Lung (tissue), 11 donors: ENCODE measurements at regions not wholly inside any gene's neighbourhood (a gene's known extent, or its start where the extent isn't known, plus 50 kb on each side); places are given as distances from the start of the nearest gene placed in this dataset.

Source experiments
- ATAC-seq: fragments of 200-7000 bp; cut with Tn5 transposase; one replicate; pipeline ENCODE4 v1.9.1; 2020; ENCODE audit warnings: moderate number of reproducible peaks; ENCODE audit not compliant: insufficient read depth, low FRiP score
- DNase-seq, 3 donors: peaks; one replicate each; pipeline ENCODE4 v3.0.0-alpha.2; 2013 to 2017
- H3K27ac ChIP-seq, 2 donors: one replicate each; pipeline ENCODE4 v1.5.1; 2013; ENCODE audit warnings: mild to moderate bottlenecking in 2 of 2, moderate library complexity in 2 of 2, control low read depth in 1 of 2, inconsistent platforms in 1 of 2, low read depth in 1 of 2, low read length in 1 of 2
- H3K27me3 ChIP-seq, 3 donors: one replicate each; pipeline ENCODE4 v1.5.1; 2013; ENCODE audit warnings: low read length in 2 of 3; ENCODE audit not compliant: control insufficient read depth in 3 of 3, insufficient read depth in 3 of 3
- H3K36me3 ChIP-seq, 4 donors: one replicate each; pipeline ENCODE4 v1.5.1; 2013; ENCODE audit warnings: low read length in 4 of 4, mild to moderate bottlenecking in 1 of 4, moderate library complexity in 1 of 4; ENCODE audit not compliant: control insufficient read depth in 4 of 4, insufficient read depth in 4 of 4
- H3K4me1 ChIP-seq, 5 donors: one replicate each; pipeline ENCODE4 v1.5.1; 2013; ENCODE audit warnings: low read length in 5 of 5, mild to moderate bottlenecking in 2 of 5, moderate library complexity in 1 of 5; ENCODE audit not compliant: control insufficient read depth in 5 of 5, insufficient read depth in 5 of 5
- H3K4me3 ChIP-seq: one replicate; pipeline ENCODE4 v1.5.1; 2013; ENCODE audit warnings: mild to moderate bottlenecking, control low read depth, moderate library complexity
- H3K9ac ChIP-seq, 2 donors: one replicate each; pipeline ENCODE4 v1.5.1; 2013; ENCODE audit warnings: low read length in 2 of 2, control low read depth in 1 of 2; ENCODE audit not compliant: insufficient read depth in 1 of 2
- H3K9me3 ChIP-seq, 4 donors: one replicate each; pipeline ENCODE4 v1.5.1; 2013; ENCODE audit warnings: low read length in 3 of 4, mild to moderate bottlenecking in 1 of 4, moderate library complexity in 1 of 4; ENCODE audit not compliant: control insufficient read depth in 4 of 4, insufficient read depth in 3 of 4
- WGBS, 2 donors: extraction: QIAGEN DNeasy Blood & Tissue Kit; methylation state at CpG; one replicate each; pipeline ENCODE4 v1.1.7; 2013; 5-methylcytosine and 5-hydroxymethylcytosine counted together
- TF ChIP-seq, protein P1 (sequence below): IDR thresholded peaks from 2 replicates; pipeline ENCODE4 v1.5.1; 2012; ENCODE audit warnings: mild to moderate bottlenecking; ENCODE audit errors: control extremely low read depth, extremely low read depth
- donor health status: control.
- donor health status: control.
- donor health status: Bipolar disorder and iron deficiency.
- donor health status: healthy.
- donor health status: DM: yes; HTN: yes; CAD: no.

DNA sequence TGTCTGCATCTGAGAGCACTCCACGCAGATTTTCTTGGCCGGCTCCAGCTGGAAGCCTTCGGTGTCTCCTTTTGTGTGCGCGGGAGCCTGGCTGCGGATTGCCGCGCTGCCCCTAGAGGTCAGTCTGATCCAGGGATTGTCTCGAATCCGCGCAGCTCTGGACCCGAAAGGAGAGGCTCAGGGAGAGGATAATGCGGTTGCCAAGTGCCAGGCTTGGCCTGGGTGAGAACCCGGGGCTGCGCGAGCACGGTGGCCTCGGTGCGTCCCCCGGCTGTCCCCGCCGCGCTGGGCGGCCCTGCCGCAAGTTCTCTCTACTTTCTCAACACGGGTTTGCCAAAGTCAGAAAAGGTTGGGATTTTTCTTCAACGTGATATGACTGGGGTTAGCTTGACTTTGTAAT lies 140.9 kb downstream of the ADCYAP1R1 start:
- Histone ChIP-seq H3K9ac (no peak overlapping the region), H3K27me3 (no peaks in the 10 kb centered on the region), H3K9me3 (peaks cover 0 to 2% (median 1%) of the 10 kb centered on the region in 4 donors), H3K4me3 (no peak overlapping the region), H3K4me1 (peaks cover 0 to 9% (median 0%) of the 10 kb centered on the region in 5 donors), H3K36me3 (no peaks in the 10 kb centered on the region), H3K27ac (no peak overlapping the region)
- TF ChIP-seq, protein P1, sequence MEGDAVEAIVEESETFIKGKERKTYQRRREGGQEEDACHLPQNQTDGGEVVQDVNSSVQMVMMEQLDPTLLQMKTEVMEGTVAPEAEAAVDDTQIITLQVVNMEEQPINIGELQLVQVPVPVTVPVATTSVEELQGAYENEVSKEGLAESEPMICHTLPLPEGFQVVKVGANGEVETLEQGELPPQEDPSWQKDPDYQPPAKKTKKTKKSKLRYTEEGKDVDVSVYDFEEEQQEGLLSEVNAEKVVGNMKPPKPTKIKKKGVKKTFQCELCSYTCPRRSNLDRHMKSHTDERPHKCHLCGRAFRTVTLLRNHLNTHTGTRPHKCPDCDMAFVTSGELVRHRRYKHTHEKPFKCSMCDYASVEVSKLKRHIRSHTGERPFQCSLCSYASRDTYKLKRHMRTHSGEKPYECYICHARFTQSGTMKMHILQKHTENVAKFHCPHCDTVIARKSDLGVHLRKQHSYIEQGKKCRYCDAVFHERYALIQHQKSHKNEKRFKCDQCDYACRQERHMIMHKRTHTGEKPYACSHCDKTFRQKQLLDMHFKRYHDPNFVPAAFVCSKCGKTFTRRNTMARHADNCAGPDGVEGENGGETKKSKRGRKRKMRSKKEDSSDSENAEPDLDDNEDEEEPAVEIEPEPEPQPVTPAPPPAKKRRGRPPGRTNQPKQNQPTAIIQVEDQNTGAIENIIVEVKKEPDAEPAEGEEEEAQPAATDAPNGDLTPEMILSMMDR = peak; percentile 9
- 4 to 5% methylated on average over 27 of the region's 27 CpGs for WGBS, 2 donors
- peak; percentile 90 to 94 (median 91) for DNase-seq
- ATAC-seq = peak; percentile 78

DNA sequence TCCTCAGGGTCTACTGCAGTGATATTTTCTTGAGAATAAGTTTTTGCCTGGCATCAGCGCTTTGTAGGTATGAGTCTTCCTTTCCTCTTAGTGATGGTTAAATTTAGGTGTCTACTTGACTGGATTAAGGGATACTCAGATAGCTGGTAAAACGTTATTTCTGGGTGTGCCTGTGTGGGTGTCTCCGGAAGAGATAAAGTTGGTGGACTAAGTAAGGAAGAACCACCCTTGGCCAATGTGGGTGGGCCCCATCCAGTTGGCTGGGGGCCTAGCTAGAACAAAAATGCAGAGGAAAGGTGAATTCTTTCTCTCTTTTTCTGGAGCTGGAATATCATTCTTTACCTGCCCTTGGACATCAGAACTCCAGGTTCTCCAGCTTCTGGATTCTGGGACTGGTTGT lies 138.8 kb downstream of the ADCYAP1R1 start:
- DNase-seq (no peak), ATAC-seq (no peak)
- TF ChIP-seq, protein P1 = no peak
- Histone ChIP-seq H3K27me3 (no peaks in the 10 kb centered on the region), H3K9ac (no peak overlapping the region), H3K4me3 (no peak overlapping the region), H3K9me3 (peaks cover 0 to 3% (median 0%) of the 10 kb centered on the region in 4 donors), H3K27ac (no peak overlapping the region), H3K4me1 (peaks cover 0 to 9% (median 0%) of the 10 kb centered on the region in 5 donors), H3K36me3 (no peaks in the 10 kb centered on the region)
- WGBS, 2 donors = 79 to 95% methylated on average over 3 of the region's 3 CpGs

DNA sequence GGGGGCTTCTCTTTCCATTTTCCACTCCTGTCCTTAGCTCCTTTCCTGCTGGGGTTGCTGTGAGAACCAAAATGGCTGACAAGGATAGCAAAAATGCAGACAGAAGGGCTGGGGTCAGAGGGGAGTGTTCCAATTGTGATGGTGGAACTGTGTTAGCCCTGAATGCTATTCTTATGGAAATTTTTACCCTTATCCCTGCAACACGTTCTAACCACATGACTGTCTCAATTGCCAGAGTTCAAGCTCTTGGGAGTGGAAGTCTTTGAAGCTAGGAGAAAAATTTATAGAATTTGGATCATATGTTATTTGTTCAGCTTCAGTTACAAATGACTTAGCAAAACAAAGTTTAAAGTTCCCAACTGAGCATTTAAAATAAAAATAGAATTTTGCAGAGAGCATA lies 134.1 kb downstream of the ADCYAP1R1 start:
- WGBS, 2 donors = 17 to 24% methylated on average over 1 of the region's 1 CpG
- Histone ChIP-seq H3K9ac (no peak overlapping the region), H3K4me3 (no peak overlapping the region), H3K9me3 (peaks cover 0 to 3% (median 1%) of the 10 kb centered on the region in 4 donors), H3K27ac (no peak overlapping the region), H3K36me3 (no peaks in the 10 kb centered on the region), H3K27me3 (no peaks in the 10 kb centered on the region), H3K4me1 (no peaks in the 10 kb centered on the region)
- ATAC-seq (no peak), DNase-seq (no peak)
- TF ChIP-seq, protein P1 = no peak

DNA sequence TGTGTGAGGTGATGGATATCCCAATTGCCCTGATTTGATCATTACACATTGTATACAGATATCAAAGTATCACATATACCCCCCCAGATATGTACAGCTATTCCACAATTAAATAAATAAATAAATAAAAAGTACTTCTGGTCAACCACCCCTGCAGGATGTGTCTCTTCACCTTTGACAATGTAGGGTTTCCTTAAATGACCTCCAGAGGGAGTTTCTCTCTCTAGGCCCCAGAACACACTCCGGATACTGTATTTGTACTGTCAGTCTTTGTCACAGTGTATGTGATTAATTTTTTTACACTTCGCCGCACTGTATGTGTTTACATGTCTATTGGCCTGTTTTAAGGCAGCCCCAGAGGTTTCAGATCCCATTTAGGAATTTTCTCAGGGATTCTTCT lies 123.6 kb downstream of the ADCYAP1R1 start:
- 64 to 73% methylated on average over 3 of the region's 3 CpGs for WGBS, 2 donors

More for the DNA sequence above, 123.6 kb downstream of the ADCYAP1R1 start:
- peaks cover 0 to 2% (median 0%) of the 10 kb centered on the region in 3 donors for H3K27me3 ChIP-seq
- no peak for ATAC-seq
- DNase-seq = no peak
- no peak overlapping the region for H3K4me3 ChIP-seq
- no peaks in the 10 kb centered on the region for H3K9me3 ChIP-seq
- no peaks in the 10 kb centered on the region for H3K36me3 ChIP-seq
- H3K9ac ChIP-seq = no peak overlapping the region
- TF ChIP-seq, protein P1 = no peak
- H3K4me1 ChIP-seq = no peaks in the 10 kb centered on the region
- no peak overlapping the region for H3K27ac ChIP-seq
